NB4 (cell line): ENCODE measurements at regions not wholly inside any gene's neighbourhood (a gene's known extent, or its start where the extent isn't known, plus 50 kb on each side); places are given as distances from the start of the nearest gene placed in this dataset.

Source experiments
- DNase-seq: peaks from one replicate; pipeline ENCODE4 v3.0.0; 2010; ENCODE audit warnings: low read depth
- H3K4me3 ChIP-seq: one replicate; pipeline ENCODE4 v1.5.1; 2011; ENCODE audit warnings: mild to moderate bottlenecking, low read depth, low read length, moderate library complexity
- MYC ChIP-seq: IDR thresholded peaks from 2 replicates; pipeline ENCODE4 v1.6.1; 2011; ENCODE audit warnings: low read depth, low read length
- POLR2A ChIP-seq: IDR thresholded peaks from 2 replicates; pipeline ENCODE4 v1.6.1; 2011; ENCODE audit warnings: mild to moderate bottlenecking; ENCODE audit not compliant: insufficient read length; ENCODE audit errors: extremely low read depth
- TF ChIP-seq, protein P1 (sequence below): IDR thresholded peaks from 2 replicates; pipeline ENCODE4 v1.6.1; 2011; ENCODE audit warnings: low read depth, low read length
- TF ChIP-seq, protein P2 (sequence below): IDR thresholded peaks from one replicate; pipeline ENCODE4 v1.5.1; 2012; ENCODE audit warnings: low read depth, low read length

DNA sequence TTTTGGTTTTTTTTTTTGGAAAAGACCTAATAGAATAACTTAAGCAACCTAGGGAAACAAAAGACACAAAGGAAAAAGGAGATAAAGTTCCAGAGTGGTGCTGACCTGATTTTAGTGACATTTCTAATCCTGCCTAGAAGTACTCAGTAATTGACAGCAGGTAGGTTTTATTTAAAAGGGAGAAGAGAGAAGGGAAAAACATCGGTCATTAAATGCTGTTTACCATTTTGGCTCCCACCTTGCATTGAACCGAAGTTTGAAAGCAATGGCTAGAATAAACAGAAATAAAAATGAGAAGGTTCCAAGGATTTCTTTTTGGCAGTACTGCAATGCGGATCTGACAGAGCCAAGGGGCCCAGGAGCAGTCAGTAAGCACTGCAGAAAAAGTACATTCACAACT is 115.8 kb upstream of the MAOA start:
- no peak overlapping the region for H3K4me3 ChIP-seq
- TF ChIP-seq, protein P1, sequence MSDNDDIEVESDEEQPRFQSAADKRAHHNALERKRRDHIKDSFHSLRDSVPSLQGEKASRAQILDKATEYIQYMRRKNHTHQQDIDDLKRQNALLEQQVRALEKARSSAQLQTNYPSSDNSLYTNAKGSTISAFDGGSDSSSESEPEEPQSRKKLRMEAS: no peak
- TF ChIP-seq MYC (no peak), POLR2A (no peak)
- TF ChIP-seq, protein P2, sequence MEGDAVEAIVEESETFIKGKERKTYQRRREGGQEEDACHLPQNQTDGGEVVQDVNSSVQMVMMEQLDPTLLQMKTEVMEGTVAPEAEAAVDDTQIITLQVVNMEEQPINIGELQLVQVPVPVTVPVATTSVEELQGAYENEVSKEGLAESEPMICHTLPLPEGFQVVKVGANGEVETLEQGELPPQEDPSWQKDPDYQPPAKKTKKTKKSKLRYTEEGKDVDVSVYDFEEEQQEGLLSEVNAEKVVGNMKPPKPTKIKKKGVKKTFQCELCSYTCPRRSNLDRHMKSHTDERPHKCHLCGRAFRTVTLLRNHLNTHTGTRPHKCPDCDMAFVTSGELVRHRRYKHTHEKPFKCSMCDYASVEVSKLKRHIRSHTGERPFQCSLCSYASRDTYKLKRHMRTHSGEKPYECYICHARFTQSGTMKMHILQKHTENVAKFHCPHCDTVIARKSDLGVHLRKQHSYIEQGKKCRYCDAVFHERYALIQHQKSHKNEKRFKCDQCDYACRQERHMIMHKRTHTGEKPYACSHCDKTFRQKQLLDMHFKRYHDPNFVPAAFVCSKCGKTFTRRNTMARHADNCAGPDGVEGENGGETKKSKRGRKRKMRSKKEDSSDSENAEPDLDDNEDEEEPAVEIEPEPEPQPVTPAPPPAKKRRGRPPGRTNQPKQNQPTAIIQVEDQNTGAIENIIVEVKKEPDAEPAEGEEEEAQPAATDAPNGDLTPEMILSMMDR: no peak
- DNase-seq: no peak

DNA sequence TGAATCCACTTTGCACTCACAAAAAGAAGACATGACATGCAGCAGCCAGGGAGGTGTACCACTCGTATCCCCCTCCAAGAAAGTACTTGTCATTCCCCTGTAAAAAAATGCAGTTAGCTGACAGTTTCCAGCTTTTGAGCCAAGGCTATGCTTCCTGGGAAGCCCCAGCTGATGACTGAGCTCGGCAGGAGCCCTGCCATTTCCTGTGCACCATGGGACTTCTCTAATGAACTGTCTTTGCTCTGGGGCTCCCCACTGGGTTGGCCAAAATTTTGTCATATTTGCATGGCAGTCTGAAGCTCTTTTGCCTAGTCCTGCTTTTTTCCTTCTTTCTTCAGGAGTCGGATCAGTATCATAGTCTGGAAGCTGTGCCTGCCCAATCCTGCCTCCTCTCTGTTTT is 104.5 kb upstream of the MAOA start:
- TF ChIP-seq, protein P2: no peak
- no peak for TF ChIP-seq POLR2A
- TF ChIP-seq, protein P1: no peak
- TF ChIP-seq MYC: no peak
- no peak for DNase-seq
- no peak overlapping the region for H3K4me3 ChIP-seq

DNA sequence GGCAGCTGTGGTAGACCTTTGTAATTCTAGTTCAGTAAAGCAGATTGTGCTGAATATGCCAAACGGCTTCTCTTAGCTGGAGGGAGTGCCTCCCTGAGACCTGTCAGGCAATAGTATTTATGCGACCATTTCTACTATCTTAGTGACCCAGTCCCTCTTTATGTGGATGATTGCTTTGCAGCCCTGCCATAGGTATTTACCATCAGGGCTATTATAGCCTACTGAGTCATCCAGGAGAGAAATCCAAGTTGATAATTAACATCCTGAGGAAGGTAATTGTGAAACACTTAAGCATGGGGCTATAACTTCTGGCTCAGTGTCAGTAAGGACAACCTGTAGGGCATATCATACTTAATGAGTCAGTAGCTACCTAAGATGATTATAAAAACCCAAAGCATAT is 103.9 kb upstream of the MAOA start:
- H3K4me3 ChIP-seq: no peak overlapping the region
- DNase-seq: no peak
- TF ChIP-seq, protein P2: no peak
- TF ChIP-seq MYC (no peak), POLR2A (no peak)
- TF ChIP-seq, protein P1: no peak

DNA sequence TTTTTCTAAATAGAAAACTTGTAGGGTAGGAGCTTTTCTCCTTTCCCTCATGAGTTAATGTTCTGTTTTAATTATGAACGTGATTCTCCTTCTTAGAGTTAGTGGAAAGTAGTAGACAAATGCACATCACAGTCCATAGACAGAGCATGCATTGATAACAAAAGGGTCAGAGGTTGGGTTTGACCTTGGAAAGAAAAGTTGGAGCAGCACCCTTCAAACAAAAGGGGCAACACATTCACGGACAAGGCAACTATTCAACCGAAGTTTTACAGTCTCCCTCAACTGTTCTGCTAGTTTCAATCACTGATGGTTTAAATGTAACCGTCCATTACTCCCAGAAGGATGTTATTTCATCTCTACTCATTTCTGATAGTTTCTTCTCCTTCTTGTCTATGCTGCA is 103.4 kb upstream of the MAOA start:
- TF ChIP-seq POLR2A (no peak), MYC (no peak)
- TF ChIP-seq, protein P2: no peak
- TF ChIP-seq, protein P1: no peak
- no peak for DNase-seq
- no peak overlapping the region for H3K4me3 ChIP-seq

DNA sequence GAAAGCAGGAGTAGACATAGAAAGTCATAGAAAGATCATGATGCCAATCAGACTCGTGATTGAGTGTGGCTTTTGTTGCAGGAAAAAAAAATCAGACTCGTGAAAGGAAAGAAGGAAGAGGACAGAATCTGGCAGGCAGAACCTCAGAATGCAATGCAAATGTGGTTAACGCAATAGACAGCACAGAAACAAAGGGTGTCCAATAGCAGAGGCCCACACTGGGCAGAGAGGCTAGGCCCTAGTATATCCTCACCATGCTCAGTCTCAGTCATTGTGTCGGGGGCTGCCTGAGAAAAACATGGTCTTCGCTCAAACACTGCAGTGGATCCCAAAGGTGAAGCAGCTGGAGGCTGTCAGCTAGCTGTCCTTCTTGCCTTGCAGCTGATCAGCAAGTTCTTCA is 102.8 kb upstream of the MAOA start:
- no peak for DNase-seq
- H3K4me3 ChIP-seq: no peak overlapping the region
- TF ChIP-seq POLR2A (no peak), MYC (no peak)
- TF ChIP-seq, protein P2: no peak
- TF ChIP-seq, protein P1: no peak

DNA sequence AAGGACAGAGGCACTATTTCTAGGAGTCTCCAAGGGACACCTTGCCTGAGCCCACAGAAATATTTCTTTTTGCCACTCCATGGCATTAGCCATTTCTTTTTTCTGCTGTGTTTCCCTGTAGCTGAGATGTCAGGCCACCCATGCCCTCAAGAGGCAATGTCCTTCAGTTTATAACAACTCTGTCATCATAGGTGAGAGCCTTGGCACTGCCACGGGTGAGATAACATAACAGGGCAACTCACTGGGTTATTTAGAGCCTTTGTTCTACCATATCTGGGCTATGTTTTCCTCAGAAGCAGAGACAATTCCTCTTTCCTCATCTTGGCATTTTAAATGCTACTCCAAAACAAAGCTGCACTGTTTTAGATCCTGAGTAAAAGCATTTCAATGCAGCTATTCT is 99.9 kb upstream of the MAOA start:
- TF ChIP-seq MYC: no peak
- H3K4me3 ChIP-seq: no peak overlapping the region
- DNase-seq: no peak
